NCI-H748 treated with DMSO at 0.1 percent for 48 hours (cell line): ENCODE measurements at regions not wholly inside any gene's neighbourhood (a gene's known extent, or its start where the extent isn't known, plus 50 kb on each side); places are given as distances from the start of the nearest gene placed in this dataset.

Experiments used
- DNase-seq: peaks from one replicate; lab custom pipeline; 2025; lab: John Stamatoyannopoulos, UW

DNA sequence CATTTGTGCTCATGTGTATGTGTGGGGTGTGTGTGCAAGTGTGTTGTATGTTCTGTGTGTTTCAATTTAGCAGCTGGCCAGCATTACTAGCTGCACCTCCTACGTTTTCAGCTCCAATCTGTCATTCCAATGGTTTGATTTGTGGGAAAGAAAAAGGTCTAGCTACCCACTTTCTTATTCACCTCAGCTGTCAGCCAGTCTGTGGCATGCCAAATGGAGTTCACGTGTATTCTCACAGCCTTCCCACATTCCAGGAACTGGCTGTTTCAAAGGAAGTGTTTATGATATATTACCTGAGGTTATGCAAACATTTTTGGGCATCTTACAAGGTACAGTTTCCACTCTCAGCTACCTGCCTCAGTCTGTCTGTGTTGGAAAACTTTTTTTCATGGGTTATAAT, 220.2 kb upstream of the CPNE8 start:
- DNase-seq: no peak

- DNase-seq: no peak
Measured at GRCh38 chr12:39124768-39125167, 219.4 kb upstream of the CPNE8 start.

DNA sequence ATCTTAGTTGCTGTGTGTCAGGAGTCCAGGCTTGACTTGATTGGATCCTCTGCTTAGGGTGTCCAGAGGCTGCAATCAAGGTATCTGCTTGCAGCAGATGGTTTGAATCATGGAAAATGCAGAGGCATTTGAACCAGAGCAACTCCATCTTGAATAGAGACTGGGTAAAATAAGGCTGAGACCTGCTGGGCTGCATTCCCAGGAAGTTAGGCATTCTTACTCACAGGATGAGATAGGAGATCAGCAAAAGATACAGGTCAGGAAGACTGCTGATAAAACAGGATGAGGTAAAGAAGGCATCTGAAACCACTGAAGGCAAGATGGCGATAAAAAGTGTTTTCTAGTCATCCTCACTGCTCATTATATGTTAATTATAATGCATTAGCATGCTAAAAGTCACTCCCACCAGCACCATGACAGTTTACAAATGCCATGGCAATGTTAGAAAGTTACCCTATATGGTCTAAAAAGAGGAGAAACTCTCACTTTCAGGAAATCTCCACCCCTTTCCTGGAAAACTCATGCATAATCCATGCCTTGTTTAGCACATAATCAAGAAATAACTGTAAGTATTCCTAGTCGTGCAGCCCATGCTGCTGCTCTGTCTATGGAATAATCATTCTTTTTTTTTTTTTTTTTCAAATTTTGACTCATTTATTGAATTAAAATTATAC, 218.3 kb upstream of the CPNE8 start:
- DNase-seq: no peak

DNA sequence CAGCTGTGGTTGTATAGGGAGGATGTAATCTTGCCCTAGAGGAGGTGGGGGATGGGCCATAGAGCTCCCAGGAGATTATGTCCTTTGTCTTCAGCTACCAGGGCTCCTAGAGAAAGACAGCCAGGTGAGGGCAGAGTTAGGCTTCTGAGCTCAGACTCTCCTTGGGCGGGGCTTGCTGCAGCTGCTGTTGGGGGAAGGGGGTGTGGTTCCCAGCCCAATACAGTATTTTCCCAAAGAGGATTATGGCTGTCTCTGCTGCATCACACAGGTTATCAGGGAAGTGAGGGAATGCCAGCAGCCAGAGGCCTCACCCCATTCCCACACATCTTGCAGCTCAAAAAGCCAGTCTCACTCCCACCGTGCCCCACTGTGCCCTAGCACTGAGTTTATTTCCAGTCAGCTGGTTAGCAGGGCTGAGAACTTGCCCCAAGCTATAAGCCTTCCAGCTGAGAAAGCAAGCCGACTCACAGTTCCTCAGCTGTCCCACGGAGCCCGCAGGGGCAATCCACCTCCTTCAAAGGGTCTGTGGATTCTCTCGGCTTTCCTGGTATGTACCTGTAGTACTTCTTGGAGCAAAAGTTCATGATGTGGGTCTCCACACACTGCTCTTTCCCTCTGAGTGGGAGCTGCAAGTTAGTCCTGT, 217.3 kb upstream of the CPNE8 start:
- DNase-seq: no peak

DNA sequence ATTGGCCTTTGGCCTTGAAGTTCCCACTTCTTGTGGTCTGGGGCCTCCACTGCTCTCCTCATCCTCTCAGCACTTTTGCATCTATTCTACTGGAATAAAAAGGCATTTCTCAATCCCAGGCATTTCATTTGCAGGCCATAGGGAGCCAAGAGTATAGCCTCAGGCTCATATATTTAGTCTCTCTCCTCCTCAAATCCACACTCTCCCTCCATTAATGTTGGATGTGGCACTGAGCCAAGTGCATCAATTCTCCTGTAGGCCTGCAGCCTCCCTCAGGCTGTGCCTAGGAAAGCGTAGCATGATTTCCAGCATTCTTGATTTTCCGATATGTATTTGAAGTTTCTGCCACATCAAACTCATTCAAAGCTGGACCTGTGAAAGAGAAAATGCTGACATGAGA, 211.5 kb upstream of the CPNE8 start:
- no peak for DNase-seq

GRCh38 chr12:39112064-39112463, 206.7 kb upstream of the CPNE8 start:
- DNase-seq: no peak

DNA sequence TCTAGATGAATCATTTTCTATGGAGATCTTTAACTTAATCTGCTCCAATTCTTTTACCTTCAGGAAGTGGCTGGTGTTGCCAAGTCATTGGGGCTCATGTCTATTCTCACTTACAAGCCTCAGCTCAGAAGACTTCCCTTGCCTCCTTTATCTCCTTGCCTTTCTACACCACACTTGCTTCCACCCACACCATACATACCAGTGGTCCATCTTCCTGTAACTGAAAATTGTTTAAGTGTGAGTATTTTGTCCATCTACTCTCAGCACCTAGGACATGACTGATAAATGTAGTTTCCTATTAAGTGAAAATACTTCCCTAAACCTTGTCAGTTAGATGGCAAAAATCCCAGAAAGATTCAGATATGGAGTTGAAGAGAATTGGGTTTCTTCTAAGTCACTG, 199.7 kb upstream of the CPNE8 start:
- no peak for DNase-seq

- DNase-seq: peak; percentile 22
Measured at GRCh38 chr12:39103552-39104165, 198.3 kb upstream of the CPNE8 start.

GRCh38 chr12:39102474-39103209, 197.3 kb upstream of the CPNE8 start:
- DNase-seq: no peak

GRCh38 chr12:39095636-39096330, 190.4 kb upstream of the CPNE8 start:
- DNase-seq: no peak

DNA sequence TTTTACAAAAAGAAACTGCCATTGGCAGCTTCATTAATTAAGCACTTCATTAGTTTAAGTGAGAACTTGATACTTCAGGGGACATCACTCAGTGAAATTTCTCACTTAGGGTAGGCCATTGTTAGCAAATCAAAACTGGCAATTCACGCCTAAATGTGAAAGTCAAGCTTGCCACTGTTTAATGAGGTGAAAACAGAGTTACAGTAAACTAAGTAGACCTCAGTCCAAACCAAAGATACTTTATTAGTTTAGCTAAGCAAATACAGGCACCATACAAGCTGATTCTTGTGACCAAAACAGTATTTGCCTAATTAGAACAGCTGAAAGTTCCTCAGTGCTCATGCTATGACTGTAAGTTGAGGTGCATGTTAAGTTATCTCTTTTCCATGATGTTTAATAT, 176.5 kb upstream of the CPNE8 start:
- no peak for DNase-seq

- DNase-seq: no peak
Measured at GRCh38 chr12:39077226-39077625, 171.8 kb upstream of the CPNE8 start.

GRCh38 chr12:39074063-39074462, 168.7 kb upstream of the CPNE8 start:
- no peak for DNase-seq

GRCh38 chr12:39072658-39073057, 167.3 kb upstream of the CPNE8 start:
- DNase-seq: no peak

- no peak for DNase-seq
Measured at GRCh38 chr12:39071611-39072010, 166.2 kb upstream of the CPNE8 start.

- DNase-seq: no peak
Measured at GRCh38 chr12:39070775-39071174, 165.4 kb upstream of the CPNE8 start.

DNA sequence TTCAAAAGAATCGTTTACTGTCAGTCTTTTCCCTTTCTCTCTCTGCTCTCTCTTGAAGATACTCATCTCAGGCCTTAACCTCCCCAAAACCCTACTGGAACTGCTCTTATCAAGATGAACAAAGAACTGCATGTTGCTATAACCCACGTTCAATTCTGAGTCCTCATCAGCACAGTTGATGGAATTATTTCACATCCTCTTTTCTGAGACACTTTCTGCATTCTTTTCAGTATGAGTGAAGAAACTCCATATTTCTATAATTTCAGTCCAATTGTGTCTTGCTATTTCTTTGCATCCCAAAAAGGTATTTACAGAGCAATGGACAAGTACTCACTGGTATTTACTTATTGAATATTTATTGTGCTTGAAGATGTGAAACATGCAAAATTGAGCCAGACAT, 160.1 kb upstream of the CPNE8 start:
- no peak for DNase-seq

DNA sequence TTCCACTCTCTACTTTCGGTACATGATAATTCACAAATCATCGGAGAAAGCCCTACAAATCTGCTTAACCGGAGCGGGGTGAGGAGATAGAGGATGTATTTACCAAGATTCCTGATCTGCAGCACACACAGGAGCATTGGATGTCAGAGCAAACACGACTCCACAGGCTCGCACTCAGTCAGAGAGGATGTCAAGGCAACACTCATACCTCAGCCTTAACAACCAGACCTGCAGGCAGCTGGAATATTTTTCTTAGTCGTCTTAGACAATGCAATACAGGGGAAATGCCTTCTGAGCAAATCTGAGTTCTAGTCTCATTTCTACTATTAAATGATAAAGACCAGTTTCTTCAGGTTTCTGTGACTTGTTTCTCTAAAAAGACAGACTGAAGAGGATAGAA, 159.3 kb upstream of the CPNE8 start:
- no peak for DNase-seq

DNA sequence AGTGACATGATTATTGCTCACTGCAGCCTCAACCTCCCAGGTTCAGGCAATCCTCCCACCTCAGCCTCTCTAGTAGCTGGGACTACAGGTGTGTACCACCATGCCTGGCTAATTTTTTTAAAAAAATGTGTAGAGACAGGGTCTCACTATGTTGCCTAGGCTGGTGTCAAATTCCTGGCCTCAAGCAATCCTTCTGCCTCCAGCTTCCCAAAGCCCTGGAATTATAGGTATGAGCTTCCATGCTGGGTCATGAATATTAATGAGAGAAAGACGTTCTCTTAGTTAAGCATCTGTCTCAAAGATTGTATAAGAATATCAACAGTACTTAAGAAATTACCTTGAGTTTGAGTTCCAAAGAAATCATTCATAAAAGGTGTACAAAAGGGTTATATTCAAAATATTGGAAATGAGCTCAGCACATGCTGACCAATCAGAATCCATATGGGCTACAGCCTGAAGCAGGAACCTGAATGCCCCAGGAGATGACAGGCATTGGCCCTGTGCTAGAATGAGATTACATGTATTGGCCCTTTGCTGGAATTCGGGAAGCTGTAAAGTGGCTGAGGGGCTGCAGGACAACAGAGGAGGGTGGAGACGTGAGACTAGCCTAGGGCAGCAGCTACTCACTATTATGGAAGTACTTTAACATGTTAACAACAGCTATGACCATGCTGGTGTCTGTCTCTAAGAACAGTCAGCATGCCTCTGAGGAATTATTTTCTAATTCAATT, 157.0 kb upstream of the CPNE8 start:
- no peak for DNase-seq

DNA sequence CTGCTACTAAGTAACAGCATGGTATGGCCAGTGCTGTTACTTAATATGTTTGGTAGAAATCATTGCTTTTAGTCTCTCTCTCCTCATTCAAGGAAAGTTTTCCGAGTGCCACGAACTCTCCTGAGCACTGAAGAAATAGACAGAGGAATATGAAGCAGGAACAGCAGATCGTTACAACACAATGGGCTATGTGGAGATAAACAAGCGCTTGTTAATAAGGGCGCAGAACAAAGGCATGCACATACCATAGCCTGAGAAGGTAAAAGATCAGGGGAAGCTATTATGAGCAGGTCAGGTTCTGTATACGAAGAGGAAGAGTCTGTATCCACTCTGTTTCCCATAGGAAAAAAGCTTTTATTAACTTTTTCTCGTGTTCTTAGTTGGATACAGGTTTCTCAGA, 156.2 kb upstream of the CPNE8 start:
- no peak for DNase-seq

DNA sequence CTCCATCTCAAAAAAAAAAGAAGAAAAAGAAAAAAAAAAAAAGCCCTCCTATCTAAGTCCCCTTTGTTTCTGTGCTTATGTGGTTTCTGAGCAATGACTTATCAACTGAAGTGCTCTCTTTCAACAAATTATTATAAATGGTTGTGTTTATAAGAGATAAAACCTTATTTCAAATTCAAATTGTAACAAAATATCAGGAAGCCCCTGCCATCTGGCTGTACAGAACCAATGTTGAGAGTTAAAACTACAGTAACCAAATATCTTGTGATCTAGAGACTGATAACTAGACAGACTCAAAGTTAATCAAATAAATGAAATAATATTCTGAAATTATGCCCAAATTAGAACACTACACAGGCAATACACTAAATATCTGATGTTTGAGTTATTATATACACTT, 143.0 kb upstream of the CPNE8 start:
- DNase-seq: no peak
